HG03060 (cell line): ENCODE measurements at regions not wholly inside any gene's neighbourhood (a gene's known extent, or its start where the extent isn't known, plus 50 kb on each side); places are given as distances from the start of the nearest gene placed in this dataset.

Source experiments
- ATAC-seq: cut with Tn5 transposase; IDR thresholded peaks from one replicate; pipeline ENCODE4 v1.9.1; 2021; ENCODE audit warnings: low read depth, moderate number of reproducible peaks; ENCODE audit not compliant: unreplicated experiment

DNA sequence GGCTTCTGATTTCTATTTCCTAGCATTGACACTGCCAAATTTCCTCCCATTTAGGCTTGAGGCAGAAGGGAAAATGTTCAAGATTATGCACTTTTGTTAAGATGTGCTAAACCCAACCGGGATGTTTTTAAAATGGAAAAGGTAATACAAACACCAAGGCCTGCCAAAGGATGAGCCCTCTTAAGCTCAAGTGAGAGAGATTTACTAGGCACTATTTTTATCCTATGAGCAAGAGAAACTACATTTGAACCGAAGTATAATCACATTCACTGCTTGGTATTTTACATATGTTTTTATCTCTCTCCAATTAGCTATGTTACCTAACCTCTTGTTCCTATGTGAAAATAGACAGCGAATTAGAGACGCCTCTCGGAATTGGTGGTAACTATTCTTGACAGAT is 295.8 kb downstream of the GABRB3 start:
- no peak for ATAC-seq

DNA sequence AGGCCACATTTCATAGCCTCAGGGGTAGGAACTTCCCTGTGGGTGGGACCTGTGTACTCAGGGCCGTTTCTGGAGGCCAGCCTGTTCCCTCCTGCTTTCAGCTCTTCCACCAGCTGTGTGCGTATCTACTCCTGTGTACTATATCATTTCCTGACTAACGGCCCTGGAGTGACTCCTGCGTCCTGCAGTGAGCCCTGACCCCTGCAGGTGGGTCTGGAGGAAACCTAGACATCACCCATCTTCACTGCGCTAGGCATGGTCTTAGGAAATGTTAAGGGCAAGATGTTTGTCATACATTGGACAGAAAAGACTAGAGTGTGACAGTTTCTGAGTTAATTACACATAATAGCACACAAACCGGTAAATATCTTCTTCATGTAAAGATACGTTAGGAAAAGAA is 297.3 kb downstream of the GABRB3 start:
- ATAC-seq = no peak

DNA sequence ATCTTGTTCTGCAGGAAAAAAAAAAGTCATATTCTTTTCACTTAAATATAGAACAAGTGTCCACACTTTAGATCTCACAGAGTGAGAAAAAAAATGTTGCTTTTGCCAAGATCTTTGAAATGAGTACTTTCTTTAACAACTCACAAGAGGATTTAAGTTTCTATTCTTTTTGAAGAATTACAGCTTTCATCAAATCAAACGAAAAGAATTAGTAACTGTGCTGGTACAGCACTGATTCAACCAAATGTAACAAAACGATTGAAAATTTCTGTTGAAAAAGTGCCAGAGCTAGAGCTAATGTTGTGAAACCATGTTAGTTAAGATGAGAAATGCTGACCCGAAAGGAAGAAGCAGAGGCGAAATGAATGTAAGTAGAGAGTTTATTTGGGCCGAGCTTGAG is 300.2 kb downstream of the GABRB3 start:
- ATAC-seq = no peak

DNA sequence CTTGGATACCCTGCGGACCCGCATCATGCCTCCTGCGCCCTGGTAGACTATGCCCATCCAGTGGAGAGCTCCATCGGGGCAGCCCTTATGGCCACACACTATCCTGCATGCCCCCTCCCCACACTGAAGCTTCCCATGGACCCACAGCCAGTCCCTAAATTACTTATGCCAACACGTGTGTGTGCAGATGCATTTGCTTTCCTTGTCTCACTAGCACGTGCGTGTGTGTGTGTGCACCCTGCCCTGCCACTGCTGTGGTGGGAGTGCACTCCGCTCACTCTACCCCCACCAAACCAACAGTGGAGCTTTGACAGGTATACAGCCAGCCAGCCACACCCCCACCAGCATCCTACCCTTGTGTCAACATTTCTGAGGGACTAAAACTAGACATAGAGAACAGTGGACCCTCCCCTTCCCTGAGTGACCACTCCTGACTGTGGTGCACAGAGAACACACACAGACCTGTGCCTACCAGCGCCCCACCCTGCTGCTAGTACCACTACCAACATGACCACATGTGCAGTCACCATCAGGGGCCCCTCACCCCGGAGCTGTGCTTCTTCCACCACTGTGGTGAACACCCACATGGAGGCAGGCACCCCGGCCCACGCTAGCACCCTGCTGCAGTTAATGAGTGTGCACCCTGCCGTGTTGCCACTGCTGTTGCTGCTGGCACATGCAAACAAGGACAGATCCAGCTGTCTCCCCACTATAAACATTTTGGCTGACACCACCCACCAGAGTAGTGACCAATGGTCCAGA is 310.8 kb downstream of the GABRB3 start:
- no peak for ATAC-seq

DNA sequence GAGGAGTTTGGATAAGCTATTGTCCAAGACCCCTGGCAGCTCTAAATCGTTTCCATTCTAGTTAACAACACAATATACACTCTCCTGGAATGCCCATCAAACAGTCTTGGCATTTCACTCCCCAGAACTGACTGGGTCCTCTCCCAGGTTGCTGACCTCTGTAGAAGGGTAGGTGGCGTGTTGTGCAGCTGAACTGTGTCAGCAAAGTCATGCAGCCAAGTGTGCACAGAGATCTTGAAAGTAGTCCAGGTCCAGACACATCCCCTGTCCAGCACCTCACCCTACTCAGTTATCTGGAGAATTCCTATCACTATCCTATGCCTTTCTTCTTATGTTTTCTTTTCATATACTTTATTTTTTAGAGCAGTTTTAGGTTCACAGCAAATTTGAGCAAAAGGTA is 312.7 kb downstream of the GABRB3 start:
- ATAC-seq = no peak

DNA sequence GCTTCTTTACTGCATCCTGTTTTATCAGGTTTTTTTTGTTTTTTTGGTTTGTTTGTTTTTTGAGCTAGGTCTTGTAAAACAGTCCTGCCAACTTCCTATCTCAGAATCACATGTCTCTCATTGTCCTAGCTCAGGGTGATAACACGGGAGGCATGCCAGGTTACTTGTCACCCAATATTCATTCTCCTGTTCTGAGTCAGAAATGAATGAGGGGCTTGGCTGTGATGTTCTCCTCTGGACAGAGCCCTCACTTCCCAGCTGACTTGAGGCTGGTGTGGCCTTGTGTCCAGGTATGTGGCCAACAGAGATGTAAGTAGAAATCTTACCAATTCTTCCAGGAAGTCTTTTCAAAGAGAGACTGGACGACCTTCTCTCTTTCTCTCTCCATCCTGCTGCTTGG is 317.0 kb downstream of the GABRB3 start:
- no peak for ATAC-seq

DNA sequence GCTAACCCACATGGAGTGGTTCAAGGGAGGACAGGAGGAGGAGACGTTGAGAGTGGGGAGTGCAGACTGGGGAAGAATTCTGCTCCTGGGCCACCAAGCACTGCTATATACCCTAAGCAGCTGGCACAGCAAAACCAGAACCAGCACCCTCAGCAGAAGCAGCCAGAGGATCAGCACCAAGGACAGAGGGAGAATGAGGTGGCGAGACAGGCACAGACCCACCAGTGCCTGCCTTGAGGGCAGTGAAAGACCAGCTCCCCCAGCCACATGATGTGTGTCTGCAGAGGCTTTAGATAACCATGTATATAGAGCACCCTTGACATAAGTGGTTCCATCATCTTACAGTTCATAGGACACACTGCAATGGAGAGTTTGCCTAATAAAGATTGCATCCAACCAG is 319.0 kb downstream of the GABRB3 start:
- no peak for ATAC-seq

DNA sequence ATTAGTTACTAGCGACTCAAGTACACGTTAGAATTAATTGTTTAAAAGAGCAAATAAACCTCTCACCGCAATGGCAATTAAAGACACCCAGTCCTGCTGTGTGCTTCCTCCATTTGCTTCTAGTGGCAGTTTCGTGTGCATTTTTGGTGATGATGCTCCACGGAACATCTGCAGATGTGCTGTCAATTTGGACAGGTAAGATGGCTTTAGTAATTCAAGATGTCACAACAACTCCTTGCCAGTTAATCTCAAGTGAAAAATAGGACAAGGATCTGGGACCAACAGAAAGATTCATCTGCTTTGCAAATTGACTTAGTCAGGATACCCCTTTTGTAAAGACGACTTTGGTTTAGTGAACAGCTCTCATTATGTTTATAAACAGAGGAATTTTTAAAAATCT is 320.9 kb downstream of the GABRB3 start:
- no peak for ATAC-seq

DNA sequence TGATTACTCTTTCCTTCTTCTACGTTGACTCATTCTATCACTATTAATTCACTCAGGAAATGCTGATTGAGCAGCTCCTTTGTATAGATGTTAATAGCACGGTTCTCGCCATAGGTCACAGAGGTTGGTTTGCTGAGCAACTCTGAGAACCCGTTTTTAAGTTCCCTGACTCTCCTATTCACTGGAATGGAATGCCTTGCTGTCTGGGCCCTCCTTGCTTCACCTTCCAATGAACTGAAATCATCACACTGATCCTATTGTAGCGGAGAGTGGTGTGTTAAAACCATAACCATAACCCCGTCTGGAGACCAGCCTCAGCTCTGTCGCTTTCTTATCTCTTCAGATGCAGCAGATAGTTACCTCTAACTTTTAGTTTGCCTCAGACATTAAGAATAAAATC is 323.6 kb downstream of the GABRB3 start:
- ATAC-seq = no peak

DNA sequence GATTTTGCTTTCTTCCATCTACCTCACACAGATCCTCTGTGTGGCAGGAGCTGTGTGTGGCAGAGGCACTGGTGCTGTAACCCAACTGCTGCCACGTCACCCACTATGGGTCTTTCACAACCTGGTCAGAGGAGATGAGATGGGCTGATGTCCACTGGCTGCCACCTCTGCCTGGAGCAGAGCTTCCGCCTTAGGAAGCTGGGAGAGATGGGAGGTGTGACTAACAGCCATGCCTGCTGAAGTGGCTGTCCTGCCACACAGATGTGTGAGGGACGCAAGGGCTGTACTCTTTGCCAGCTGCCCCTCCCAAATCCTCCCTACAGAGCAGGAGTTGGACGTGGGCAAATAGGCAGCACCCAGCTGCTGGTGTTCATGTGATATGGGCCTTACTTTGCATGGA is 329.5 kb downstream of the GABRB3 start:
- no peak for ATAC-seq

DNA sequence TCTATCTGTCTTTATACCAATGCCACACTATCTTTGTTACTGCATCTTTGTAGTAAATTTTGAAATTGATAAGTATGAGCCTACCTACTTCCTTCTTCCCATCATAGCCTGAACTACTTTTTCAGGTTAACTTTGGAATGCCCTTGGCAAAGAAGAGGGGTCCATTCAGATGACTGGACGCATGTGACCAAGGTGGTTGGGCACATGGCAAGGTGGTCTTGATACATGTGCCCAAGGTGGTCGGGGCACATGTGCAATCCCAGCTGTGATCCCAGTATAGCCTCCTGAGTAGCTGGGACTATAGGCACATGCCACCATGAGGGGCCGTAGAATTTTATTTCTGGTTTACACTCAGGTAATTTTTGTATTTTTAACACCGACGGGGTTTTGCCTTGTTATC is 330.2 kb downstream of the GABRB3 start:
- ATAC-seq = no peak

DNA sequence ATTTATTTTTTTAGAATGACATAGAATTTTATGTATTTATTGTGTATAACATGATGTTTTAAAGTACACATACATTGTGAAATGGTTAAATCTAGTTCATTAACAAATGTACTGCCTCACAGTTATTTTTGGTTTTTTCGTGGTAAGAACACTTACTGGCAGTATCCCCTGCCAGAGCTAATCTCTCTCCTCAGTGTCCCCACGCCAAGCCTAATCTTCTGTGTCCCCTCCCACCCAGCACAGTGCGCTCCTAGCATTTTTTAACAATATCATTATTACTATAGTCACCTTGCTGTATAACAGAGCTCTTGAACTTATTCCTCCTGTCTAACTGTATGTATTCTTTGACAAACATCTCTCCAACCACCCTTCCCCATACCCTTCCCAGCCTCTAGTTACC is 333.2 kb downstream of the GABRB3 start:
- no peak for ATAC-seq

DNA sequence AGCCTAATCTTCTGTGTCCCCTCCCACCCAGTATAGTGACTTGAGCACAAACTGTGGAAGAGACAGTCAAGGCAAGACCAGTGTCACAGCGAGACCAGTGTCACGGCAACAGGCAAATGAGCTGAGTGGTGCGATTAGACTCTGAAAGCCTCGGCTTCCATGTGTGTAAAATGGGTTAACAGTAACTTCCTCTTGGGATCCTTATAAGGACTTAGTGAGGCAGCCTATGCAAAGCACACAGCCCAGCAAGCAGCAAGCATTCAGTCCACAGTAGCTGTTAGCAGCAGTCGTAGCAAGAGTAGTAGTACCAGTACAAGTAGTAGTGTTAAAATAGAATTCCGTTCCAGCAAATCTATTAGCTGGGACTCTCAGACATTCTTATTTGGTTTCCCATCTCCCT is 334.1 kb downstream of the GABRB3 start:
- ATAC-seq = no peak

DNA sequence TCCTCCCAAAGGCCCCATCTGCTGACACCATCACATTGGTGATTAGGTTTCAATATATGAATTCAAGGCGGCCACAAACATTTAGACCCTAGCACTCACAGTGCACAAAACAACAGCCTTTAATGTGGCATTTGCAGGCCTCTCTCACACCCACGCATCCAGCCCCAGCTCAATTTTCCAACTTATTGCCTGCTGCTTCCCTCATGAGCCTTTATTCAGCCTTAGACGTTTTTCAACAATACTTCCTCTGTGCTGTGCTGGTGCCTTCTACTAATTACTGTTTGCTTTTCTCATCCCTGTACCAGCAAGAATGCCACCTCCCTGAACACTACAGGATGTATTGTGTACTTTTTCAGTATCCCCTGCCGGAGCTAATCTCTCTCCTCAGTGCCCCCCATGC is 334.6 kb downstream of the GABRB3 start:
- ATAC-seq = no peak

DNA sequence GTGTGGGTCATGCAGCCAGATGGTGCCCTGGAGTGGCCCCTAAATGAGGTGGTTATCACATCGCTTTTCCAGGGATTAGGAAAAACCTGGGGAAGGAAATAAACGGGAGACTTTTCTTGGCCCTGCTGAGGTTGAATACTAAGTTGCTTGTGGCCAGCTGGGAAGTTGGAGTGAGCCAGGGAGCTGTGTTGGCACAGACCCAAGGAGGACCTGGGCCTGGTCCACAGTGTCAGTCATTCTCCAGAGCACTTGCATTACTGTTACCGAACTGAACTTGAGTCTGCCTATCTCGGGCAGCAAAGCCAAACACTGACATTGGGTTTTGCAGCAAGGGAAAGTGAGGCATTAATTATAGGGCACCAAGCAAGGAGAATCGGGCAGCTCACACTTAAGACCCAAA is 339.0 kb downstream of the GABRB3 start:
- ATAC-seq = no peak

DNA sequence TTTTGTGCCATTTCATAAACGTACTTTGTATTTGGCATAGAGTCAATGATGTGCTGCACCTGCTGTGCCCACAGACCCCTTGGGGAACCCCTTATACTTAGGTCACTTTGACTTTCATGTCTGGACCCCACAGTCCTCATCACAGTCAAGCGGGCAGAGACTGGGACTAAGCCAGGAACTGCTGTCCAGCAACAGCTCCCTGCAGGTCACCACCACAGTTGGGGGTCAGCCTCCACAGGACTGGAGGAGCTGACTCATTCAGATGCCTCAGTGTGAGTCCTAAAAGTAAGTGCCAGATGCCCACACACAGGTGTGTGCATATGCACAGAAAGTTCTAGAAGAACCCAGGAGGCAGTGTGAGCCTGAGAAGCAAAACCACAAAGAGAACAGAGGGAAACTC is 339.8 kb downstream of the GABRB3 start:
- ATAC-seq = no peak

DNA sequence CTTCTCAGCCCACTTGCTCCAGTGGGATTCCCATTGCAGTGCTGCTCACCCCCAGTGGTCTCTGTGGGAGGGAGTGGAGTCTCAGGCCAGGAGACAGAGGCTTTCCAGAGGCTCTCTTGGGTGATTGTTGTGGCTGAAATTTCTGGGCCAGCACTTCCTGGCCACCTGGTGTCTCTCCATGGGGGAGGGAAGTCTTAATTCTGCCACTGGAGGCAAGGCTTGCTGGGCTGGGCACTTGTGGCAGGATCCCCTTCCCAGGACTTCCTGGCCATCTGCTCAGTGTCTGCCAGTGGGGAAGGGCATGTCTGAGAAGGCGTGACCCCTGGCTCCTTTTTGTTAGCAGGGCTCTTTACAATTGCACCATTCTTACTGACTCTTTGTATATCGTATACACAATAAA is 351.8 kb downstream of the GABRB3 start:
- ATAC-seq = no peak

DNA sequence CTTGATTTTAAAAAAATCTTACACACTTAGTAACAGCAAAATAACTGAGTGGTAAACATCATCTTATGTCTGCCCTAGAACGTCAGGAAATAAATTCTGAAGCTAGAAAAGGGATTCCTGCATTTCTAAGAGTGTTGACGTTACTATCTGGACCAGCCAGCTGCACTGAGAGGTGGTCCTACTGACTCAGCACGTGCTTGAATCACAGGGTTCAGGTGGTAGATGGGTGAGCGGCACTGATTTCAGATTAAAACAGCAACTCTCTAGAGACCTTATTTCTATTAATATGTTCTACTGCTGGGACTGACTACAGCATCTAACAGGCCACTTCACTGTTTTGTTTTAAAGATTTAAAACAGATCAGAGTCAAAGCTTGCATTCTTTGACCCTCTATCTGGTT is 377.2 kb downstream of the GABRB3 start:
- no peak for ATAC-seq

DNA sequence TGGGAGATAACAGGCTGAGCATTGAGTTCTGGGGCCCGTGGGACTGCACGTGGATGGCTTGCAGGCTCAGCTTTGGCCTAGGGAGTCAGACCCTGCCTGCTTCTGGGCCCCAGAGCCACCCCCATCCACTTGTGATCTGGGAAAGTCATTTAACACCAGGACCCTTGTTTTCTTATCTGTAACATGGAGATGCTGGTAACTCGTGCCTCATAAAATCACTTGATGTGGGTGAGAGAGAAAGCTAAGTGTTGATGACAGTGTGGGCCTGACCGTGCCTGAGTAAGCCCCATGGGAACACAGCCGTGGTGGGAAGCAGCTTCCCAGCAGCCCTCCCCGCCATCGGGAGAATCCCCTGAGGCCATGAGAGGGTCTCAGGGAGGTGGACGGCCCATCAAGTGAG is 378.1 kb downstream of the GABRB3 start:
- no peak for ATAC-seq

DNA sequence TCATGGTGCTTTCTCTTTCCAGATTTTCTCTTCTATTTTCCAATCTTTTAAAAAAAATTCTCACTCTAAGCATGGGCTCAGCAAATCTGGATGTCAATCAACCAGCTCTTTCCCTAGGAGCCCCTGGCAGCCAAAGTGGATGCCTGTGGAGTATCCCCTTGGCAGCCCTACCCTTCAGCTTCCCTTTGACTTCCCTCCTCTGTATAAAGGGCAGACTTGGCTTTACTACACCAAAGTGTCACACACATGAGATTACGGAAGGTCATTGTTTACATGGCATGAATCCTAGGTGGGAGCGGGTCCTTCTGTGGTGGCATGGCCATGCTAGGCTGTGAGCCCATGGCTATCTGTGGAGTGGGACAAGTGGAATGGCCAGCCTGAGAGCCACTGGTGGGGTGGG is 379.9 kb downstream of the GABRB3 start:
- ATAC-seq = no peak

DNA sequence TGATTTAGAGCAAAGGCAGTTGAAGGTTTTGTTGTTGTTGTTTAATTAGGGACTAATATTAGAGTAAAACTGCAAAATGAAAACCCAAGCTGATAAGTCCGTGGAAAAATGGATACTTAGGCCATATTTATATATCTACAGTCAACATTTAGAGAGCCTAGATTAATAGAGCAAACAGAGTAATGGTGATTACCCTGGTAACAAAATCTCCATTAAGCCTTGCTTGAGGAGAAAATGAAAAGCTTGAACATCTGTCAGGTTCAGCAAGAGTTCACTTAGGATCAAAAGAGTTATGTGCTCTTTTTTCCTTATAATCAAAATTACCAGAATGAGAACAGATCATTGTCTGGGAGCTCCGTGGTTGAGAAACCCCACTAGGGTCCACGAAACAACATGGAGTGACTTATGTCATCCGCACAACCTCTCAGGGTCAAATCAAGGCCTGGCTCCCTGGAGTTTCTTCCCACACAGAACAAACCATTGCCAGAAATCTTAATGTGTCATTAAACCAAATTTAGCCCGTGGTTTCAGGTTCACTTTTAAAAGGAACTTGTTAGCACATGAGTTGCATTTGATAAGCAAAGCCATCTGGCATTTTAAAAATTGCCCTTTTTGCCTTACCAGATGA is 381.2 kb downstream of the GABRB3 start:
- no peak for ATAC-seq

DNA sequence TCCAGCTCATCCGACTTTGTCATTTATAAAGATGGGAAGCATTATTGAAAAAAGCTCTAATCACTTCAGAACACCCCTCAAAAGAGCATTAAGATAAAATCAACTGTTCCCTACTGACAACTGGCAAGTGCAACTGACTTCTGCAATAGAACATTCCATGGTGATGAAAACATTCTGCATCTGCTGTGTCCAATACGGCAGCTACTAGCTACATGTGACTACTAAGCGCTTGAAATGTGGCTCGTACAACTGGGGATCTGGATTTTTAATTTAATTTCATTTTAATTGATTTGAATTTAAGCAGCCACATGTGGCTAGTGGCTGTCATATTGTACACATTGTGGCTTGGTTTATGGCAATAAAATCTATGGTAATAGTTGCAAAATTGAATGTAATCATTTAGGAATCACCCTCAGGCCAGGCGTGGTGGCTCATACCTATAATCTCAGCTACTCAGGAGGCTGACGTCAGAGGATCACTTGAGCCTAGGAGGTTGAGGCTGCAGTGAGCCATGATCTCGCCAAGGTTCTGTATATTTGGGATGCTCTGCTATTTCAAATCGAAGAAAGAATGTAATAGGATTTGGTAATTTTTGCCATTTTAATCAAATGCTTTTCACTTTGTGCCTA is 390.3 kb downstream of the GABRB3 start:
- no peak for ATAC-seq
